Transverse colon (tissue), 4 donors: ENCODE measurements at regions not wholly inside any gene's neighbourhood (a gene's known extent, or its start where the extent isn't known, plus 50 kb on each side); places are given as distances from the start of the nearest gene placed in this dataset.

Experiments used
- DNase-seq: peaks from one replicate; pipeline ENCODE4 v3.0.0-alpha.2; 2019
- H3K27ac ChIP-seq, 4 donors: fragments of 200-600 bp; sonication (generic); 2 replicates each; pipeline ENCODE4 v1.5.1; 2016 to 2018; ENCODE audit warnings: inconsistent platforms in 4 of 4
- H3K27me3 ChIP-seq: fragments of 200-600 bp; sonication (generic); 2 replicates; pipeline ENCODE4 v1.5.1; 2017; ENCODE audit warnings: inconsistent platforms
- H3K36me3 ChIP-seq, 4 donors: fragments of 200-600 bp; sonication (generic); 2 replicates each; pipeline ENCODE4 v1.5.1; 2017 to 2019; ENCODE audit warnings: inconsistent platforms in 4 of 4
- H3K4me1 ChIP-seq, 4 donors: fragments of 200-600 bp; sonication (generic); 2 replicates each; pipeline ENCODE4 v1.5.1; 2017 to 2020; ENCODE audit warnings: inconsistent platforms in 4 of 4
- H3K4me3 ChIP-seq, 4 donors: fragments of 200-600 bp; sonication (generic); 1 replicate in 1 of 4; 2 replicates in 3 of 4; pipeline versions ENCODE4 v1.5.1 to v1.6.1; 2017 to 2019; ENCODE audit warnings: inconsistent platforms in 4 of 4
- H3K9me3 ChIP-seq, 2 donors: fragments of 200-600 bp; sonication (generic); 2 replicates each; pipeline ENCODE4 v1.5.1; 2017 to 2019; ENCODE audit warnings: inconsistent platforms in 2 of 2
- EP300 ChIP-seq: sonication (generic); formaldehyde crosslinking; IDR thresholded peaks from one replicate; pipeline ENCODE4 v1.6.1; 2017; ENCODE audit warnings: antibody characterized with exemption, low read depth
- POLR2A ChIP-seq: fragments of 450-650 bp; IDR thresholded peaks from one replicate; pipeline ENCODE4 v1.6.1; 2016; ENCODE audit warnings: antibody characterized with exemption, mild to moderate bottlenecking, moderate library complexity
- POLR2AphosphoS5 ChIP-seq, 3 donors: sonication (generic); formaldehyde crosslinking; IDR thresholded peaks; one replicate each; pipeline ENCODE4 v1.6.1; 2016; ENCODE audit warnings: antibody characterized with exemption in 3 of 3
- WGBS, 2 donors: methylation state at CpG; one replicate each; pipeline ENCODE4 v1.1.5; 2018; ENCODE audit warnings: low coverage in 1 of 2; 5-methylcytosine and 5-hydroxymethylcytosine counted together
- in situ Hi-C, 4 donors: fragments of 200-750 bp; cut with MboI; loops; one replicate each; pipeline versions ENCODE4 v1.15.0 to v1.15.1; 2017; ENCODE audit warnings: low sequenced_read_pairs in 3 of 4, low pct_ligation_motif_present in 1 of 4, low pct_unique_long_range_greater_than_20kb in 1 of 4
- intact Hi-C: fragments of 100-400 bp; cut with DNase I; formaldehyde crosslinking; loops from one replicate; pipeline ENCODE4 v1.15.1; 2023; ENCODE audit warnings: low total_unique reads
- TF ChIP-seq, protein P1 (sequence below), 5 experiments: fragments of 200-600 bp in 3 of 5; fragments of 450-650 bp in 2 of 5; sonication (generic) in 3 of 5; IDR thresholded peaks; 1 replicate in 2 of 5; 2 replicates in 3 of 5; pipeline ENCODE4 v1.5.1; 2016 to 2017; ENCODE audit warnings: antibody characterized with exemption in 5 of 5, inconsistent platforms in 3 of 5, mild to moderate bottlenecking in 2 of 5, moderate library complexity in 1 of 5

- H3K9me3 ChIP-seq: no peaks in the 10 kb centered on the region
- WGBS, 2 donors: 59% methylated on average over 5 of the region's 5 CpGs; no CpG with 5 or more reads in 1 of the 2 donors
- no peak overlapping the region for H3K4me3 ChIP-seq
- DNase-seq: no peak
- H3K27ac ChIP-seq: no peak overlapping the region
- in situ Hi-C loops: no loop called here
- no peaks in the 10 kb centered on the region for H3K27me3 ChIP-seq
- peaks cover 0 to 18% (median 3%) of the 10 kb centered on the region in 4 donors for H3K4me1 ChIP-seq
- intact Hi-C loops: no loop called here
- TF ChIP-seq POLR2AphosphoS5 (IDR thresholded peaks at IDR 0.05): no peak
- TF ChIP-seq POLR2A: no peak
- TF ChIP-seq, protein P1, sequence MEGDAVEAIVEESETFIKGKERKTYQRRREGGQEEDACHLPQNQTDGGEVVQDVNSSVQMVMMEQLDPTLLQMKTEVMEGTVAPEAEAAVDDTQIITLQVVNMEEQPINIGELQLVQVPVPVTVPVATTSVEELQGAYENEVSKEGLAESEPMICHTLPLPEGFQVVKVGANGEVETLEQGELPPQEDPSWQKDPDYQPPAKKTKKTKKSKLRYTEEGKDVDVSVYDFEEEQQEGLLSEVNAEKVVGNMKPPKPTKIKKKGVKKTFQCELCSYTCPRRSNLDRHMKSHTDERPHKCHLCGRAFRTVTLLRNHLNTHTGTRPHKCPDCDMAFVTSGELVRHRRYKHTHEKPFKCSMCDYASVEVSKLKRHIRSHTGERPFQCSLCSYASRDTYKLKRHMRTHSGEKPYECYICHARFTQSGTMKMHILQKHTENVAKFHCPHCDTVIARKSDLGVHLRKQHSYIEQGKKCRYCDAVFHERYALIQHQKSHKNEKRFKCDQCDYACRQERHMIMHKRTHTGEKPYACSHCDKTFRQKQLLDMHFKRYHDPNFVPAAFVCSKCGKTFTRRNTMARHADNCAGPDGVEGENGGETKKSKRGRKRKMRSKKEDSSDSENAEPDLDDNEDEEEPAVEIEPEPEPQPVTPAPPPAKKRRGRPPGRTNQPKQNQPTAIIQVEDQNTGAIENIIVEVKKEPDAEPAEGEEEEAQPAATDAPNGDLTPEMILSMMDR (IDR thresholded peaks at IDR 0.05): no peak
- no peak for TF ChIP-seq EP300
- no peaks in the 10 kb centered on the region for H3K36me3 ChIP-seq
Measured at GRCh38 chr12:4012977-4013968, 140.1 kb upstream of the PARP11 start.

DNA sequence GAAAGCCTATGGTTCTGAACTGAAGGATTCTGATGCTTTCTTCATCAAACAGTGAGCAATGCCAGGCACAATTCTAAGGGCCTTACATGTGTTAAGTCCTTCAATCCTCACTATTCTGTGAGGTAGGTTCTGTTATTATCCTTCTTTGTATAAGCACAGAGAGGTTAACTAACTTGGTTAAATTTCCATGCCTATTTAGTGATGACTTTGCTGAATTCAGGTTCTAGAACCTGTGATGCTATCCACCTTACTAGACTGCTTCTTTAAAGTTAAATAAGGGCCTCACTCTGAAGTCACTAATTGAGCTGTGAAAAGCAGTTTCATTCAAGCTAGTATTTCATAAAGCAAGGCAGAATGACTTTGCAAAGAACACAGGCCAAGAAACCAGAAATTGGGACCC is 138.9 kb upstream of the PARP11 start:
- no peak for DNase-seq
- intact Hi-C loops (no loop called here), in situ Hi-C loops (no loop called here)
- Histone ChIP-seq H3K36me3 (no peaks in the 10 kb centered on the region), H3K4me1 (peaks cover 0 to 18% (median 3%) of the 10 kb centered on the region in 4 donors), H3K9me3 (no peaks in the 10 kb centered on the region), H3K27ac (no peak overlapping the region), H3K27me3 (no peaks in the 10 kb centered on the region), H3K4me3 (no peak overlapping the region)
- TF ChIP-seq, protein P1 (IDR thresholded peaks at IDR 0.05): no peak
- TF ChIP-seq POLR2A (no peak), POLR2AphosphoS5 (IDR thresholded peaks at IDR 0.05) (no peak), EP300 (no peak)

DNA sequence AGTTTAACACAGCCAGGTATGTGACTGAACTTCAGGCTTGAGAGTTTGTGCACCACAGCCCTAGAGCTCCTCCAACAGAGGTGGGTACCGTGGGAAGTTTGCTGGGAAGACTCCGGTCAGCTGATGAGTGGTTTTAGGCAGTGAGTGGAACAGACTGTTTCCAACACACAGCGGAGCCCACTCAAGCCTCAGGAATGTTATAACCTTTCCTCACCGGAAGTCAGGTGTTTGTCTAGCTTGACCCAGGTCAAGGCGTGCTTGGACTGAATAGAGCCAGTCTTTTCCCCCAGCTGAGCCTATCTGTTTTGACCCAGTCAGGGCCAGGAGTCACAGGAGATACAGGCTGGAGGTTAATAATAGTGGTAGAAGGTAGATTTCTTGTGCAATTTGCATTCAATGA is 138.4 kb upstream of the PARP11 start:
- Histone ChIP-seq H3K9me3 (no peaks in the 10 kb centered on the region), H3K4me1 (peaks cover 0 to 18% (median 3%) of the 10 kb centered on the region in 4 donors)
- 81% methylated on average over 5 of the region's 5 CpGs; no CpG with 5 or more reads in 1 of the 2 donors for WGBS, 2 donors

More for the DNA sequence above, 138.4 kb upstream of the PARP11 start:
- intact Hi-C loops (no loop called here), in situ Hi-C loops (no loop called here)
- Histone ChIP-seq H3K27me3 (no peaks in the 10 kb centered on the region), H3K27ac (no peak overlapping the region), H3K4me3 (no peak overlapping the region), H3K36me3 (no peaks in the 10 kb centered on the region)
- TF ChIP-seq EP300: no peak
- TF ChIP-seq POLR2AphosphoS5 (IDR thresholded peaks at IDR 0.05): no peak
- TF ChIP-seq, protein P1 (IDR thresholded peaks at IDR 0.05): no peak
- TF ChIP-seq POLR2A: no peak
- DNase-seq: no peak
